Tibial nerve (tissue), 3 donors: ENCODE measurements at regions not wholly inside any gene's neighbourhood (a gene's known extent, or its start where the extent isn't known, plus 50 kb on each side); places are given as distances from the start of the nearest gene placed in this dataset.

Experiments
- CTCF ChIP-seq, 5 experiments: fragments of 200-600 bp in 3 of 5; fragments of 450-650 bp in 2 of 5; sonication (generic) in 3 of 5; IDR thresholded peaks; one replicate each; pipeline ENCODE4 v1.5.1; 2016 to 2019; ENCODE audit warnings: antibody characterized with exemption in 5 of 5, mild to moderate bottlenecking in 3 of 5, moderate library complexity in 2 of 5
- POLR2A ChIP-seq, 2 donors: fragments of 450-650 bp; IDR thresholded peaks; one replicate each; pipeline ENCODE4 v1.6.1; 2017; ENCODE audit warnings: antibody characterized with exemption in 2 of 2, mild to moderate bottlenecking in 2 of 2, moderate library complexity in 2 of 2

DNA sequence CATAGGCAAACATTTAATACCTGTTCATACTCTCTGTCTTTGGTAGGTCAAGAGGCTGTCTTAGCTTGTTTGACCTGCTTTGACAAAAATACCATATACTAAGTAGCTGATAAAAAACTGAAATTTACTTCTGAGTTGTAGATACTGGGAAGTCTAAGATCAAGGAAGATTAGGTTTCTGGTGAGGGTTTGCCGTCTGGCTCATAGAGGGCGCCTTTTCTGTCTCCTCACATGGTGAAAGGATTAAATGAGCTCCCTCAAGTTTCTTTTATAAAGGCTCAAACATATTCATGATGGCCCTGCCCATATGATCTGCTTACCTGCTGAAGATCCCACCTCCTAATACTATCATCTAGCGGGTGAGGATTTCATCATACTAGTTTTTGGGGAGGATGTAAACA, 1076.1 kb upstream of the NCAM2 start:
- TF ChIP-seq CTCF (IDR thresholded peaks at IDR 0.05) = no peak
- TF ChIP-seq POLR2A (IDR thresholded peaks at IDR 0.05) = no peak
